DND-41 (cell line): ENCODE measurements at regions not wholly inside any gene's neighbourhood (a gene's known extent, or its start where the extent isn't known, plus 50 kb on each side); places are given as distances from the start of the nearest gene placed in this dataset.

Experiments
- CTCF ChIP-seq: IDR thresholded peaks from 2 replicates; pipeline ENCODE4 v1.5.1; 2012; ENCODE audit warnings: borderline replicate concordance, low read length, moderate library complexity, mild to moderate bottlenecking; ENCODE audit not compliant: poor library complexity, severe bottlenecking; ENCODE audit errors: extremely low read depth
- EZH2 ChIP-seq: IDR thresholded peaks from 3 replicates; pipeline ENCODE4 v1.6.1; 2012; ENCODE audit warnings: borderline replicate concordance, low read depth, mild to moderate bottlenecking, moderate library complexity, low read length, inconsistent platforms; ENCODE audit not compliant: severe bottlenecking

DNA sequence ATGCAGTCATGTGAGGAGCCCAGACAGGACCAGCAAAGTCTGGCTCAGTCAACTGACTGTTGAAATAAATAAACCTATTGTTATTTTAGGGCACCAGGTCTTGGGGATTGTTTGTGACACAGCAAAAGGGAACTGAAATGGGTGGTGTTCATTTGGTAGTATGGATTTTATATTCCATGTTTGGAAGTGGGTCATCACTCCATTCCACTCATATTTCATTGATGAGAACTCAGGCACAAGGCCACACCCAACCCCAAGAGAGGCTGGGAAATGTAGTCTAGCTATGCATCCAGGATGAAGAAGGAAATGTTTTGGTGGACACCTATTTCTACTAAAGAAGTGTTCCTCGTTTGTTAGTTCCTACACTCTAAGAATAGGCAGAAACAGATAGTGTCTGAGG, 64.9 kb upstream of the BTBD3 start:
- no peak for TF ChIP-seq CTCF
- TF ChIP-seq EZH2, result no peak
